ENCODE measurements at regions not wholly inside any gene's neighbourhood (a gene's known extent, or its start where the extent isn't known, plus 50 kb on each side); places are given as distances from the start of the nearest gene placed in this dataset.

DNA sequence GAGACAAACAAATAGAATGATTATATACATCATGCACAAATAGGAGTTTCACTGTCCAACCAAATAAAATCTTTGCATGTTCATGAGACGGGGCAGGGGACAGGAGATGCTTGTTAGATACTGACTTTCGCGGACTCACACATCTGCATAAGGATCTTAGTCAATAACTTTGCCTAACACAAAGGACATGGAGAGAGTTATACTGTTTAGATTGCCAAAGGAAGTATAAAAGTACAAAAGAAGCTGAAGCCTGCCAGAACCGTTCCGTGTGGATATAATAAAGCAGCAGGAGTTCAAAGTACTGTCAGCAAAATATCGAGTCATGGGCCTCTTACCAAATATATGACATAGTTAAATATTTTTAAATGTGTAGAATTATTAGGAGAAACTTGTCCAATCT lies 1148.4 kb downstream of the EFNA5 start:
- Mint-ChIP-seq H3K27ac (ENCODE audit: unreplicated experiment) (peak overlapping the region; percentile 44), H3K27me3 (ENCODE audit: low read depth, unreplicated experiment) (no peaks in the 10 kb centered on the region), H3K4me1 (ENCODE audit: low read depth, unreplicated experiment) (peaks cover 8% of the 10 kb centered on the region), H3K36me3 (ENCODE audit: low read depth, unreplicated experiment) (no peaks in the 10 kb centered on the region), H3K4me3 (ENCODE audit: unreplicated experiment) (no peak overlapping the region), H3K9me3 (ENCODE audit: unreplicated experiment) (no peaks in the 10 kb centered on the region)
- no peaks in the 10 kb centered on the region for H3K79me2 ChIP-seq (ENCODE audit: insufficient read depth, low read length)
- H3K27me3 ChIP-seq (ENCODE audit: insufficient read depth, low read length), result no peaks in the 10 kb centered on the region
- no peaks in the 10 kb centered on the region for H4K20me1 ChIP-seq (ENCODE audit: insufficient read depth, low read length)
- no peak overlapping the region for H3K9ac ChIP-seq (ENCODE audit: low read length)
- no peaks in the 10 kb centered on the region for H3K36me3 ChIP-seq (ENCODE audit: insufficient read depth, low read length)
- H3K4me1 ChIP-seq (ENCODE audit: insufficient read depth, low read length), result no peaks in the 10 kb centered on the region
- peak overlapping the region; percentile 20 for H2AFZ ChIP-seq (ENCODE audit: low read depth, low read length)
- H3K27ac ChIP-seq (ENCODE audit: low read depth, low read length), result no peak overlapping the region
- DNase-seq (ENCODE audit: low read depth), result no peak
- H3K4me2 ChIP-seq (ENCODE audit: low read length), result peak overlapping the region; percentile 13
- TF ChIP-seq CTCF (IDR thresholded peaks at IDR 0.05; ENCODE audit: insufficient read depth, low read depth, low read length) (no peak), EZH2 (IDR thresholded peaks at IDR 0.05; ENCODE audit: insufficient read depth, low read length) (no peak)
- peak; percentile 54 for FAIRE-seq
- H3K4me3 ChIP-seq (ENCODE audit: insufficient read depth, low read depth, low read length), result no peak overlapping the region
- H3K9me3 ChIP-seq (ENCODE audit: insufficient read depth, low read depth, low read length), result no peaks in the 10 kb centered on the region

- Histone ChIP-seq H2AFZ (ENCODE audit: low read depth, low read length) (no peak overlapping the region), H3K27me3 (ENCODE audit: insufficient read depth, low read length) (no peaks in the 10 kb centered on the region), H3K79me2 (ENCODE audit: insufficient read depth, low read length) (no peaks in the 10 kb centered on the region), H3K36me3 (ENCODE audit: insufficient read depth, low read length) (no peaks in the 10 kb centered on the region), H4K20me1 (ENCODE audit: insufficient read depth, low read length) (no peaks in the 10 kb centered on the region), H3K9ac (ENCODE audit: low read length) (no peak overlapping the region), H3K27ac (ENCODE audit: low read depth, low read length) (no peak overlapping the region), H3K4me1 (ENCODE audit: insufficient read depth, low read length) (no peaks in the 10 kb centered on the region), H3K4me2 (ENCODE audit: low read length) (peak overlapping the region; percentile 13), H3K9me3 (ENCODE audit: insufficient read depth, low read depth, low read length) (no peaks in the 10 kb centered on the region), H3K4me3 (ENCODE audit: insufficient read depth, low read depth, low read length) (no peak overlapping the region)
- DNase-seq (ENCODE audit: low read depth) (peak; percentile 71), FAIRE-seq (no peak)
- no peak for TF ChIP-seq EZH2 (IDR thresholded peaks at IDR 0.05; ENCODE audit: insufficient read depth, low read length)
- no peak for TF ChIP-seq CTCF (IDR thresholded peaks at IDR 0.05; ENCODE audit: insufficient read depth, low read depth, low read length)
- no peaks in the 10 kb centered on the region for H3K36me3 Mint-ChIP-seq (ENCODE audit: low read depth, unreplicated experiment)
- H3K4me1 Mint-ChIP-seq (ENCODE audit: low read depth, unreplicated experiment), result peaks cover 8% of the 10 kb centered on the region
- H3K27ac Mint-ChIP-seq (ENCODE audit: unreplicated experiment), result peak overlapping the region; percentile 44
- H3K9me3 Mint-ChIP-seq (ENCODE audit: unreplicated experiment), result no peaks in the 10 kb centered on the region
- H3K4me3 Mint-ChIP-seq (ENCODE audit: unreplicated experiment), result no peak overlapping the region
- no peaks in the 10 kb centered on the region for H3K27me3 Mint-ChIP-seq (ENCODE audit: low read depth, unreplicated experiment)
These were observed 1149.0 kb downstream of the EFNA5 start for GRCh38 chr5:106521701-106522100.

GRCh38 chr5:106510321-106510720 lies 1160.4 kb downstream of the EFNA5 start:
- Histone ChIP-seq H3K4me2 (ENCODE audit: low read length) (no peak overlapping the region), H3K27ac (ENCODE audit: low read depth, low read length) (no peak overlapping the region), H3K4me3 (ENCODE audit: insufficient read depth, low read depth, low read length) (no peak overlapping the region), H3K9me3 (ENCODE audit: insufficient read depth, low read depth, low read length) (no peaks in the 10 kb centered on the region), H3K4me1 (ENCODE audit: insufficient read depth, low read length) (no peaks in the 10 kb centered on the region), H3K36me3 (ENCODE audit: insufficient read depth, low read length) (no peaks in the 10 kb centered on the region), H3K79me2 (ENCODE audit: insufficient read depth, low read length) (no peaks in the 10 kb centered on the region), H2AFZ (ENCODE audit: low read depth, low read length) (no peak overlapping the region), H3K27me3 (ENCODE audit: insufficient read depth, low read length) (no peaks in the 10 kb centered on the region), H3K9ac (ENCODE audit: low read length) (no peak overlapping the region), H4K20me1 (ENCODE audit: insufficient read depth, low read length) (no peaks in the 10 kb centered on the region)
- no peak overlapping the region for H3K4me3 Mint-ChIP-seq (ENCODE audit: unreplicated experiment)
- H3K4me1 Mint-ChIP-seq (ENCODE audit: low read depth, unreplicated experiment), result no peaks in the 10 kb centered on the region
- H3K27me3 Mint-ChIP-seq (ENCODE audit: low read depth, unreplicated experiment), result no peaks in the 10 kb centered on the region
- DNase-seq (ENCODE audit: low read depth) (no peak), FAIRE-seq (no peak)
- TF ChIP-seq CTCF (IDR thresholded peaks at IDR 0.05; ENCODE audit: insufficient read depth, low read depth, low read length) (no peak), EZH2 (IDR thresholded peaks at IDR 0.05; ENCODE audit: insufficient read depth, low read length) (no peak)
- no peaks in the 10 kb centered on the region for H3K36me3 Mint-ChIP-seq (ENCODE audit: low read depth, unreplicated experiment)
- H3K9me3 Mint-ChIP-seq (ENCODE audit: unreplicated experiment), result no peaks in the 10 kb centered on the region
- H3K27ac Mint-ChIP-seq (ENCODE audit: unreplicated experiment), result no peak overlapping the region

Data from astrocyte (in vitro differentiated cells and primary cell).